Mesenchymal stem cell (in vitro differentiated cells and primary cell): ENCODE measurements at regions not wholly inside any gene's neighbourhood (a gene's known extent, or its start where the extent isn't known, plus 50 kb on each side); places are given as distances from the start of the nearest gene placed in this dataset.

ENCODE experiments used
- DNase-seq: peaks from one replicate; pipeline ENCODE4 v3.0.0-alpha.2; 2013
- H2AFZ ChIP-seq: one replicate; pipeline ENCODE4 v1.6.1; 2013; ENCODE audit warnings: low read depth, mild to moderate bottlenecking, control low read depth, inconsistent platforms, low read length, moderate library complexity
- H2AK5ac ChIP-seq: 2 replicates; pipeline ENCODE4 v1.6.1; 2013; ENCODE audit warnings: low read length, moderate library complexity, mild to moderate bottlenecking, inconsistent platforms; ENCODE audit not compliant: severe bottlenecking
- H2BK120ac ChIP-seq: one replicate; pipeline ENCODE4 v1.6.1; 2013; ENCODE audit warnings: low read depth, mild to moderate bottlenecking, inconsistent platforms, low read length, moderate library complexity
- H2BK12ac ChIP-seq, 2 experiments: one replicate each; pipeline ENCODE4 v1.6.1; 2013; ENCODE audit warnings: inconsistent platforms in 2 of 2, low read length in 2 of 2, mild to moderate bottlenecking in 2 of 2, moderate library complexity in 2 of 2, control low read depth in 1 of 2
- H2BK15ac ChIP-seq: one replicate; pipeline ENCODE4 v1.6.1; 2013; ENCODE audit warnings: mild to moderate bottlenecking, low read depth, inconsistent platforms; ENCODE audit not compliant: poor library complexity, severe bottlenecking
- H2BK5ac ChIP-seq: 2 replicates; pipeline ENCODE4 v1.6.1; 2013; ENCODE audit warnings: low read depth, mild to moderate bottlenecking, low read length, control low read depth, inconsistent platforms; ENCODE audit not compliant: poor library complexity, severe bottlenecking
- H3K14ac ChIP-seq, 2 experiments: one replicate each; pipeline ENCODE4 v1.6.1; 2013; ENCODE audit warnings: inconsistent platforms in 2 of 2, low read length in 2 of 2, control low read depth in 1 of 2, mild to moderate bottlenecking in 1 of 2, moderate library complexity in 1 of 2
- H3K18ac ChIP-seq, 2 experiments: one replicate each; pipeline ENCODE4 v1.6.1; 2013; ENCODE audit warnings: inconsistent platforms in 2 of 2, low read length in 2 of 2, control low read depth in 1 of 2, low read depth in 1 of 2, mild to moderate bottlenecking in 1 of 2
- H3K23ac ChIP-seq, 2 experiments: one replicate each; pipeline ENCODE4 v1.6.1; 2013; ENCODE audit warnings: inconsistent platforms in 2 of 2, low read length in 2 of 2, mild to moderate bottlenecking in 2 of 2, moderate library complexity in 2 of 2, control low read depth in 1 of 2
- H3K27ac ChIP-seq: 2 replicates; pipeline ENCODE4 v1.5.1; 2013; ENCODE audit warnings: mild to moderate bottlenecking, moderate library complexity, low read length, control low read depth, inconsistent platforms; ENCODE audit not compliant: poor library complexity, severe bottlenecking
- H3K27me3 ChIP-seq, 2 experiments: 2 replicates each; pipeline versions ENCODE4 v1.6.1 to v1.7.0; 2013; ENCODE audit warnings: low read length in 2 of 2, mild to moderate bottlenecking in 2 of 2, moderate library complexity in 2 of 2, control low read depth in 1 of 2, inconsistent platforms in 1 of 2; ENCODE audit not compliant: control insufficient read depth in 1 of 2, insufficient read depth in 1 of 2
- H3K36me3 ChIP-seq, 2 experiments: 2 replicates each; pipeline versions ENCODE4 v1.6.1 to v1.7.0; 2013; ENCODE audit warnings: low read length in 2 of 2, control low read depth in 1 of 2, inconsistent platforms in 1 of 2, low read depth in 1 of 2, mild to moderate bottlenecking in 1 of 2; ENCODE audit not compliant: insufficient read depth in 2 of 2, control insufficient read depth in 1 of 2
- H3K4ac ChIP-seq, 2 experiments: one replicate each; pipeline ENCODE4 v1.6.1; 2013; ENCODE audit warnings: inconsistent platforms in 2 of 2, low read length in 2 of 2, mild to moderate bottlenecking in 2 of 2, moderate library complexity in 2 of 2, control low read depth in 1 of 2, low read depth in 1 of 2
- H3K4me1 ChIP-seq: 2 replicates; pipeline ENCODE4 v1.6.1; 2013; ENCODE audit warnings: low read depth, low read length, control low read depth; ENCODE audit not compliant: control insufficient read depth, insufficient read depth
- H3K4me2 ChIP-seq: 2 replicates; pipeline ENCODE4 v1.6.1; 2013; ENCODE audit warnings: low read length, mild to moderate bottlenecking, inconsistent platforms; ENCODE audit not compliant: poor library complexity, severe bottlenecking
- H3K4me3 ChIP-seq, 2 experiments: 2 replicates each; pipeline versions ENCODE4 v1.5.1 to v1.7.0; 2013; ENCODE audit warnings: low read length in 2 of 2, mild to moderate bottlenecking in 2 of 2, control low read depth in 1 of 2, low read depth in 1 of 2; ENCODE audit not compliant: insufficient read depth in 1 of 2
- H3K79me1 ChIP-seq: replicated peaks from 2 replicates; pipeline ENCODE4 v1.6.1; 2013; ENCODE audit warnings: mild to moderate bottlenecking, control low read depth, low read length, inconsistent platforms; ENCODE audit not compliant: poor library complexity, severe bottlenecking
- H3K9ac ChIP-seq: 2 replicates; pipeline ENCODE4 v1.7.0; 2013; ENCODE audit warnings: mild to moderate bottlenecking, low read length, moderate library complexity
- H3K9me3 ChIP-seq: 2 replicates; pipeline ENCODE4 v1.7.0; 2013; ENCODE audit warnings: mild to moderate bottlenecking, low read length; ENCODE audit not compliant: control insufficient read depth
- H4K8ac ChIP-seq: one replicate; pipeline ENCODE4 v1.6.1; 2013; ENCODE audit warnings: inconsistent platforms, mild to moderate bottlenecking, low read length, moderate library complexity
- H4K91ac ChIP-seq: one replicate; pipeline ENCODE4 v1.6.1; 2013; ENCODE audit warnings: mild to moderate bottlenecking, low read length, inconsistent platforms
- WGBS: methylation state at CpG from one replicate; pipeline ENCODE4 v1.1.7; 2013; ENCODE audit warnings: mixed read lengths; 5-methylcytosine and 5-hydroxymethylcytosine counted together

GRCh38 chr5:18764161-18764560 lies 1129.9 kb downstream of the TAF11L14 start:
- no peak overlapping the region for H3K27ac ChIP-seq
- no peaks in the 10 kb centered on the region for H3K4me1 ChIP-seq
- H3K9me3 ChIP-seq, result no peaks in the 10 kb centered on the region
- H3K4me2 ChIP-seq, result no peak overlapping the region
- no peak overlapping the region for H2AFZ ChIP-seq
- no peaks in the 10 kb centered on the region for H3K36me3 ChIP-seq
- no peak overlapping the region for H3K9ac ChIP-seq
- no peak overlapping the region for H2BK120ac ChIP-seq
- no peaks in the 10 kb centered on the region for H3K27me3 ChIP-seq
- no peak overlapping the region for H3K14ac ChIP-seq
- no peak overlapping the region for H2BK5ac ChIP-seq
- H3K23ac ChIP-seq, result no peak overlapping the region
- H4K91ac ChIP-seq, result no peak overlapping the region
- DNase-seq, result no peak
- H2BK15ac ChIP-seq, result no peak overlapping the region
- no peak overlapping the region for H3K18ac ChIP-seq
- no peak overlapping the region for H3K4ac ChIP-seq
- no peaks in the 10 kb centered on the region for H3K79me1 ChIP-seq
- no peak overlapping the region for H4K8ac ChIP-seq
- no peak overlapping the region for H3K4me3 ChIP-seq
- no peak overlapping the region for H2BK12ac ChIP-seq
- H2AK5ac ChIP-seq, result no peak overlapping the region

DNA sequence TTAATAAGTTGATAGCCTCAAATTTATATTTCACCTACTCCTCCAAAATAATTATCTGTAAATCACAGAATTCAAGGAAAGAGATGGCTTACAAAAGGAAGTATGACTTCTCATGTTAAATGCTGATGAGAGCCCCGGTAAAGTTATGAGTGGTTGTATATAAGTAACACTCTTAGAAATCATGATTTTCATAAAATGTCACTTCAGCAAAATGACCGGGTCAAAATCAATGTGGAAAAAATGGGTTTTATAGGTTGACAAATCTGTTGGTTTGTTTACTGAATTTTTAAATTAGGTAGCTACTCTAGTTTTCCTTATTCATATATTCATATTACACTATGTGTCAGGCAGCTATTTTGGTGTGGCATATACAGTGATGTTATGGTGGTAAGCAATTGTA lies 1131.0 kb downstream of the TAF11L14 start:
- Histone ChIP-seq H3K27ac (no peak overlapping the region), H3K36me3 (no peaks in the 10 kb centered on the region), H3K27me3 (no peaks in the 10 kb centered on the region), H3K4me3 (no peak overlapping the region), H3K4me1 (no peaks in the 10 kb centered on the region), H4K91ac (no peak overlapping the region), H2AK5ac (no peak overlapping the region), H3K4ac (no peak overlapping the region), H2AFZ (no peak overlapping the region), H3K4me2 (no peak overlapping the region), H3K18ac (no peak overlapping the region), H2BK12ac (no peak overlapping the region), H3K9ac (no peak overlapping the region), H3K79me1 (no peaks in the 10 kb centered on the region), H4K8ac (no peak overlapping the region), H2BK5ac (no peak overlapping the region), H3K9me3 (no peaks in the 10 kb centered on the region), H3K14ac (no peak overlapping the region), H2BK15ac (no peak overlapping the region), H3K23ac (no peak overlapping the region), H2BK120ac (no peak overlapping the region)
- DNase-seq, result no peak
- WGBS, result no CpG with 5 or more reads among the region's 2 CpGs

- Histone ChIP-seq H3K36me3 (no peaks in the 10 kb centered on the region), H2BK15ac (no peak overlapping the region), H4K8ac (no peak overlapping the region), H3K4me3 (no peak overlapping the region), H3K4me1 (no peaks in the 10 kb centered on the region), H2AK5ac (no peak overlapping the region), H3K18ac (no peak overlapping the region), H2BK5ac (no peak overlapping the region), H3K23ac (no peak overlapping the region), H4K91ac (no peak overlapping the region), H3K27ac (no peak overlapping the region), H3K79me1 (no peaks in the 10 kb centered on the region), H3K9ac (no peak overlapping the region), H2BK12ac (no peak overlapping the region), H3K4me2 (no peak overlapping the region), H2BK120ac (no peak overlapping the region), H3K4ac (no peak overlapping the region), H3K9me3 (no peaks in the 10 kb centered on the region), H2AFZ (no peak overlapping the region), H3K27me3 (no peaks in the 10 kb centered on the region), H3K14ac (no peak overlapping the region)
- WGBS, result 96% methylated on average over 4 of the region's 6 CpGs
- no peak for DNase-seq
These were observed 1136.9 kb downstream of the TAF11L14 start for GRCh38 chr5:18771097-18771610.

- Histone ChIP-seq H4K91ac (no peak overlapping the region), H3K4me1 (no peaks in the 10 kb centered on the region), H4K8ac (no peak overlapping the region), H3K18ac (no peak overlapping the region), H3K4me3 (no peak overlapping the region), H3K36me3 (no peaks in the 10 kb centered on the region), H3K14ac (no peak overlapping the region), H2AK5ac (no peak overlapping the region), H2BK12ac (no peak overlapping the region), H3K4me2 (no peak overlapping the region), H3K27ac (no peak overlapping the region), H2BK5ac (no peak overlapping the region), H3K9ac (no peak overlapping the region), H3K79me1 (no peaks in the 10 kb centered on the region), H3K27me3 (no peaks in the 10 kb centered on the region), H2BK120ac (no peak overlapping the region), H2BK15ac (no peak overlapping the region), H2AFZ (no peak overlapping the region), H3K4ac (no peak overlapping the region), H3K23ac (no peak overlapping the region), H3K9me3 (no peaks in the 10 kb centered on the region)
- 14% methylated on average over 1 of the region's 4 CpGs for WGBS
- peak; percentile 12 for DNase-seq
These were observed 1138.2 kb downstream of the TAF11L14 start for GRCh38 chr5:18772475-18772874.
